ENCODE measurements at regions not wholly inside any gene's neighbourhood (a gene's known extent, or its start where the extent isn't known, plus 50 kb on each side); places are given as distances from the start of the nearest gene placed in this dataset.

GRCh38 chr9:69980041-69980440, 63.6 kb upstream of the MAMDC2 start:
- TF ChIP-seq, protein P1, sequence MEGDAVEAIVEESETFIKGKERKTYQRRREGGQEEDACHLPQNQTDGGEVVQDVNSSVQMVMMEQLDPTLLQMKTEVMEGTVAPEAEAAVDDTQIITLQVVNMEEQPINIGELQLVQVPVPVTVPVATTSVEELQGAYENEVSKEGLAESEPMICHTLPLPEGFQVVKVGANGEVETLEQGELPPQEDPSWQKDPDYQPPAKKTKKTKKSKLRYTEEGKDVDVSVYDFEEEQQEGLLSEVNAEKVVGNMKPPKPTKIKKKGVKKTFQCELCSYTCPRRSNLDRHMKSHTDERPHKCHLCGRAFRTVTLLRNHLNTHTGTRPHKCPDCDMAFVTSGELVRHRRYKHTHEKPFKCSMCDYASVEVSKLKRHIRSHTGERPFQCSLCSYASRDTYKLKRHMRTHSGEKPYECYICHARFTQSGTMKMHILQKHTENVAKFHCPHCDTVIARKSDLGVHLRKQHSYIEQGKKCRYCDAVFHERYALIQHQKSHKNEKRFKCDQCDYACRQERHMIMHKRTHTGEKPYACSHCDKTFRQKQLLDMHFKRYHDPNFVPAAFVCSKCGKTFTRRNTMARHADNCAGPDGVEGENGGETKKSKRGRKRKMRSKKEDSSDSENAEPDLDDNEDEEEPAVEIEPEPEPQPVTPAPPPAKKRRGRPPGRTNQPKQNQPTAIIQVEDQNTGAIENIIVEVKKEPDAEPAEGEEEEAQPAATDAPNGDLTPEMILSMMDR (IDR thresholded peaks at IDR 0.05), result no peak
- TF ChIP-seq POLR2A (IDR thresholded peaks at IDR 0.05), result no peak

All from suprapubic skin (tissue), 3 donors.